ENCODE measurements at regions not wholly inside any gene's neighbourhood (a gene's known extent, or its start where the extent isn't known, plus 50 kb on each side); places are given as distances from the start of the nearest gene placed in this dataset.
A peak's percentile ranks its signal among the peaks of the same experiment; 100 is the strongest.

DNA sequence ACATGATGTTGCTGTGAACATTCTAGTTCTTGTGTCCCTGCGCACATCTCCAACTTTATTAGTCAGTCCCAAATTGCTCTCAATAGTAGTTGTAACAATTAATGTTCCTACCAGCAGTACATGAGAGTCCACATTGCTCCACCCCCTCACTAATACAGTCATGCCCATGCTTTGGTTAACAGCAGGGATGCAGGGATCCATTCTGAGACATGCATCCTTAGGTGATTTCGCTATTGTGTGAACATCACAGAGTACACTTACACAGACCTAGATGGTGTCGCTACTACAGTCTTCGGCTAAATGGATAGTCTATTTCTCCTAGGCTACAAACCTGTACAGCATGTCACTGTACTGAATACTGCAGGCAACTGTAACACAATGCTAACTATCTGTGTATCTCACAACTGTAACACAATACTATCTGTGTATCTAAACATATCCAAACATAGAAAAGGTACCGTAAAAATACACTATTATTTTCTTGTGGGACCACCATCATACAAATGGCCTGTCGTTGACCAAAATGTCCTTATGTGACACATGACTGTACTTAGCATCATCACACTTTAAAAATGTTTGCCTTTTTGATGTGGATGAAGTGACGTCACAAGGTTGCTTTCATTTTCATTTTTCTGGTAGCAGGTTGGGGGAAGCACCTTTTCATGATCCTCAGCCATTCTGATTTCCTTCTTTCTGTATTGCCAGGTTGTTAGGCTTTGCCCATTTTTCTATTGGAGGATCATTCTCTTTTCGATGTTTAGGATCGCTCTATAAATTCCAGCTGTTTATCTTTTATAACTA, 82.9 kb upstream of the RNF152 start:
- no peak for DNase-seq
- Histone ChIP-seq H3K27ac (ENCODE audit: low read depth, low read length) (no peak overlapping the region), H3K36me3 (ENCODE audit: control insufficient read depth, insufficient read depth, low read length) (no peaks in the 10 kb centered on the region), H3K4me3 (ENCODE audit: low read length) (no peak overlapping the region), H3K27me3 (ENCODE audit: control insufficient read depth, insufficient read depth, low read length, poor library complexity, severe bottlenecking) (no peaks in the 10 kb centered on the region), H3K4me1 (ENCODE audit: control insufficient read depth, insufficient read depth, low read length) (no peaks in the 10 kb centered on the region), H3K9ac (ENCODE audit: extremely low read depth, low read length, poor library complexity, severe bottlenecking) (no peak overlapping the region), H3K9me3 (ENCODE audit: control insufficient read depth, low read length) (no peaks in the 10 kb centered on the region)
- H3K4me1 Mint-ChIP-seq, result peaks cover 13% of the 10 kb centered on the region
- no peak overlapping the region for H3K27ac Mint-ChIP-seq
- no peaks in the 10 kb centered on the region for H3K9me3 Mint-ChIP-seq
- no peaks in the 10 kb centered on the region for H3K36me3 Mint-ChIP-seq (ENCODE audit: low read depth)
- H3K27me3 Mint-ChIP-seq (ENCODE audit: insufficient read depth), result no peaks in the 10 kb centered on the region
- TF ChIP-seq, protein P1, sequence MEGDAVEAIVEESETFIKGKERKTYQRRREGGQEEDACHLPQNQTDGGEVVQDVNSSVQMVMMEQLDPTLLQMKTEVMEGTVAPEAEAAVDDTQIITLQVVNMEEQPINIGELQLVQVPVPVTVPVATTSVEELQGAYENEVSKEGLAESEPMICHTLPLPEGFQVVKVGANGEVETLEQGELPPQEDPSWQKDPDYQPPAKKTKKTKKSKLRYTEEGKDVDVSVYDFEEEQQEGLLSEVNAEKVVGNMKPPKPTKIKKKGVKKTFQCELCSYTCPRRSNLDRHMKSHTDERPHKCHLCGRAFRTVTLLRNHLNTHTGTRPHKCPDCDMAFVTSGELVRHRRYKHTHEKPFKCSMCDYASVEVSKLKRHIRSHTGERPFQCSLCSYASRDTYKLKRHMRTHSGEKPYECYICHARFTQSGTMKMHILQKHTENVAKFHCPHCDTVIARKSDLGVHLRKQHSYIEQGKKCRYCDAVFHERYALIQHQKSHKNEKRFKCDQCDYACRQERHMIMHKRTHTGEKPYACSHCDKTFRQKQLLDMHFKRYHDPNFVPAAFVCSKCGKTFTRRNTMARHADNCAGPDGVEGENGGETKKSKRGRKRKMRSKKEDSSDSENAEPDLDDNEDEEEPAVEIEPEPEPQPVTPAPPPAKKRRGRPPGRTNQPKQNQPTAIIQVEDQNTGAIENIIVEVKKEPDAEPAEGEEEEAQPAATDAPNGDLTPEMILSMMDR (conservative IDR thresholded peaks at IDR 0.05), result no peak
- no peak overlapping the region for H3K4me3 Mint-ChIP-seq
- 94 to 96% methylated on average over 7 to 9 of the region's 9 CpGs for WGBS, 2 experiments (ENCODE audit: insufficient coverage in 1 of 2, insufficient read length in 1 of 2)

DNA sequence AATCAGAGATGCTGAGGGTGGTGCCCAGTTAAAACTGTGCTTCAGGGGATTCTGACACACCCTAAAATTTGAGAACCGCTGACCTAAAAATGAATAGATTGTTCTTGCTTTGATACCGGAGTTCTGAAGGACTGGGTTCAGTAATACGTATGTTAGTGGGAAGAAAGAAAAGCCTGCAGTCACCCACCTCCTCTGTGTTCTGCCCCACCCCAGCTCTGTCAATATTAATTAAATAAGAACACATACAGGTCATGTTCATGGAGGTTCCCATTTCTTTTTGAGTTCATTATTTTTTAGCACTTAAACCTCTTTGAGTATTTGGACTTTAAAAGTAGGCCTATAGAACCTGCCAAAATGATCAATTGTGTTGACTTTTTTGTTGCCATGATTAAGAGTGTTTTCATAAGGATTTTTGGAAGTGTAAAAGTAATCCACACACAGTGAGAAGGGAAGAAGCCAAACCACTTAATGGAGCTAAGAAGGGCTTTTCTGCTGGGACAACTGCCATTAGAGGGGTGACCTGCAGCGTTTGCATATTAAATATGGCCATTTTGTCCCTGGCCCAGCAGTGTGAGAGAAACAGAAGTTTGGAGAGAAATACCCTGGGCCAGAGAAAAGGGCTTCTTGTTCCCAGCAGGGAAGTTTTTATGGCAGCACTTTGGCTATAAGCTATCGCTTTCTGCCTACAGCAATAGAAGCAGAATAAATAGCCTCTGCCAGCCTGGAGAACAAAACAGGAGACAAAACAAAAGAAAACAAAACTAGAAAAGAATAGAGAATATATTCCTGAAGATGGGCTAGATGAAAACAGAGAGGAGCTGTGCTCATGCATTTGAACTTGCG, 80.7 kb upstream of the RNF152 start:
- Mint-ChIP-seq H3K27ac (peak overlapping the region; percentile 20), H3K36me3 (ENCODE audit: low read depth) (no peaks in the 10 kb centered on the region), H3K4me3 (no peak overlapping the region), H3K27me3 (ENCODE audit: insufficient read depth) (no peaks in the 10 kb centered on the region), H3K4me1 (peaks cover 12% of the 10 kb centered on the region), H3K9me3 (no peaks in the 10 kb centered on the region)
- H3K27me3 ChIP-seq (ENCODE audit: control insufficient read depth, insufficient read depth, low read length, poor library complexity, severe bottlenecking), result no peaks in the 10 kb centered on the region
- TF ChIP-seq, protein P1 (conservative IDR thresholded peaks at IDR 0.05), result no peak
- DNase-seq, result peak; percentile 27
- H3K36me3 ChIP-seq (ENCODE audit: control insufficient read depth, insufficient read depth, low read length), result no peaks in the 10 kb centered on the region
- H3K9ac ChIP-seq (ENCODE audit: extremely low read depth, low read length, poor library complexity, severe bottlenecking), result no peak overlapping the region
- H3K9me3 ChIP-seq (ENCODE audit: control insufficient read depth, low read length), result no peaks in the 10 kb centered on the region
- no peak overlapping the region for H3K27ac ChIP-seq (ENCODE audit: low read depth, low read length)
- H3K4me1 ChIP-seq (ENCODE audit: control insufficient read depth, insufficient read depth, low read length), result no peaks in the 10 kb centered on the region
- no peak overlapping the region for H3K4me3 ChIP-seq (ENCODE audit: low read length)
- WGBS, 2 experiments (ENCODE audit: insufficient coverage in 1 of 2, insufficient read length in 1 of 2), result 94 to 95% methylated on average over 4 to 6 of the region's 6 CpGs

DNA sequence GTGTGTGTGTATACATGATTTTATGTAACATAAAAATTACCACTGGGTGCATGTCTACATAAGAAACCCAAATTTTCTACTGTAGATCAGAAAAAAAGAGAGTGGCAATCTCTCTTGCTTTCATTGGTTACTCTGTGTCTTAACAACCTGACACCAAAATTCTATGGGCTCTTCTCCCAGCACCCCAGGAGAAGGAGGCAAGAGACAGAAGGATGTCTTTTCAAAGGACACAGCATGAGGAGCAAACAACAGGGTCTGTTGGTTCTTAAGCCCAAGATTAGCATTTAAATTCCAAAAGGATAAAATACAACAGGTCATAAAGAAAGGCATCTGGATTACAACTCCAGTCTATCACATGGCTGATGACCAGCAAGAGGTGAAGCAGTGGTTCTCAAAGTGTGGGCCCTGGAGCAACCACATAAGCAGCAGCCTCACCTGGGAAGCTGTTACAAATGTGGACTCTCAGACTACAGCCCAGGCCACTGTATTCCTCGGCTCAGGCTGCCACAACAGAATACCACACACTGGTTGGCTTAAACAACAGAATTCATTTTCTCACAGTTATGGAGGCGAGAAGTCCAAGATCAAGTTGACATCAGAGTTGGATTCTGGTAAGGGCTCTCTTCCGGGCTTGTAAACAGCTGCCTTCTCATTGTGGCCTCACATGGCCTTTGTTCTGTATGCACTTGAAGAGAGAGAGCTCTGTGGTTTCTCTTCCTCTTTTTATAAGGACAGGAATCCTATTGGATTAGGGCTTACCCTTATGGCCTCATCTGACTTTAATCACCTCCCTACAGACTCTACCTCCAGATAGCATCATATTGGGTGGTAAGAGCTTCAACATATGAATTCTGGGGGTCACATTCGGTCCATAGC, 79.8 kb upstream of the RNF152 start:
- H3K9me3 Mint-ChIP-seq, result no peaks in the 10 kb centered on the region

More for the DNA sequence above, 79.8 kb upstream of the RNF152 start:
- H3K9me3 ChIP-seq (ENCODE audit: control insufficient read depth, low read length), result no peaks in the 10 kb centered on the region
- H3K27ac ChIP-seq (ENCODE audit: low read depth, low read length), result no peak overlapping the region
- no peaks in the 10 kb centered on the region for H3K27me3 Mint-ChIP-seq (ENCODE audit: insufficient read depth)
- no peaks in the 10 kb centered on the region for H3K36me3 ChIP-seq (ENCODE audit: control insufficient read depth, insufficient read depth, low read length)
- peak overlapping the region; percentile 58 for H3K27ac Mint-ChIP-seq
- H3K9ac ChIP-seq (ENCODE audit: extremely low read depth, low read length, poor library complexity, severe bottlenecking), result no peak overlapping the region
- H3K27me3 ChIP-seq (ENCODE audit: control insufficient read depth, insufficient read depth, low read length, poor library complexity, severe bottlenecking), result no peaks in the 10 kb centered on the region
- no peak overlapping the region for H3K4me3 Mint-ChIP-seq
- WGBS, 2 experiments (ENCODE audit: insufficient coverage in 1 of 2, insufficient read length in 1 of 2), result 85 to 100% methylated on average over 1 to 4 of the region's 4 CpGs
- H3K4me1 ChIP-seq (ENCODE audit: control insufficient read depth, insufficient read depth, low read length), result no peaks in the 10 kb centered on the region
- DNase-seq, result peak; percentile 68
- TF ChIP-seq, protein P1 (conservative IDR thresholded peaks at IDR 0.05), result no peak
- no peaks in the 10 kb centered on the region for H3K36me3 Mint-ChIP-seq (ENCODE audit: low read depth)
- no peak overlapping the region for H3K4me3 ChIP-seq (ENCODE audit: low read length)
- H3K4me1 Mint-ChIP-seq, result peaks cover 12% of the 10 kb centered on the region

All from endodermal cell (in vitro differentiated cells).